Brain microvascular endothelial cell (primary cell): ENCODE measurements at regions not wholly inside any gene's neighbourhood (a gene's known extent, or its start where the extent isn't known, plus 50 kb on each side); places are given as distances from the start of the nearest gene placed in this dataset.

Source experiments
- DNase-seq: peaks from one replicate; pipeline ENCODE4 v3.0.0-alpha.2; 2020
- H3K27ac ChIP-seq: fragments of 250-450 bp; sonication (Bioruptor Pico); 2 replicates; pipeline ENCODE4 v1.5.1; 2020; ENCODE audit warnings: mild to moderate bottlenecking, moderate library complexity
- H3K27me3 ChIP-seq: fragments of 250-450 bp; sonication (Bioruptor Pico); replicated peaks from 2 replicates; pipeline ENCODE4 v1.5.1; 2020; ENCODE audit warnings: mild to moderate bottlenecking
- H3K36me3 ChIP-seq: fragments of 250-450 bp; sonication (Bioruptor Pico); replicated peaks from 2 replicates; pipeline ENCODE4 v1.5.1; 2020; ENCODE audit warnings: mild to moderate bottlenecking
- H3K4me3 ChIP-seq: 2 replicates; pipeline ENCODE4 v1.5.1; 2011; ENCODE audit warnings: low read depth, mild to moderate bottlenecking, control low read depth, low read length, moderate library complexity
- CTCF ChIP-seq: IDR thresholded peaks from 2 replicates; pipeline ENCODE4 v1.5.1; 2011; ENCODE audit warnings: low read depth, mild to moderate bottlenecking, moderate library complexity, low read length, control low read depth, inconsistent platforms; ENCODE audit errors: missing control alignments
- in situ Hi-C: cut with HindIII; loops from 2 replicates; pipeline ENCODE4 v1.10.0; 2017; ENCODE audit warnings: low sequenced_read_pairs, low pct_ligation_motif_present

GRCh38 chr2:155010925-155011324 lies 312.4 kb downstream of the KCNJ3 start:
- Histone ChIP-seq H3K27me3 (no peaks in the 10 kb centered on the region), H3K27ac (no peak overlapping the region), H3K4me3 (no peak overlapping the region), H3K36me3 (no peaks in the 10 kb centered on the region)
- TF ChIP-seq CTCF = no peak
- in situ Hi-C loops = no loop called here
- DNase-seq = no peak

- Histone ChIP-seq H3K36me3 (no peaks in the 10 kb centered on the region), H3K27ac (no peak overlapping the region), H3K4me3 (no peak overlapping the region), H3K27me3 (no peaks in the 10 kb centered on the region)
- DNase-seq = no peak
- no peak for TF ChIP-seq CTCF
- in situ Hi-C loops = no loop called here
Measured at GRCh38 chr2:154995361-154995760, 296.9 kb downstream of the KCNJ3 start.

GRCh38 chr2:154992826-154993225 lies 294.3 kb downstream of the KCNJ3 start:
- DNase-seq = no peak
- no peaks in the 10 kb centered on the region for H3K27me3 ChIP-seq
- in situ Hi-C loops = no loop called here
- no peaks in the 10 kb centered on the region for H3K36me3 ChIP-seq
- no peak overlapping the region for H3K27ac ChIP-seq
- no peak overlapping the region for H3K4me3 ChIP-seq
- TF ChIP-seq CTCF = no peak

GRCh38 chr2:154978710-154979109 lies 280.2 kb downstream of the KCNJ3 start:
- in situ Hi-C loops = no loop called here
- DNase-seq = no peak
- Histone ChIP-seq H3K4me3 (no peak overlapping the region), H3K27me3 (no peaks in the 10 kb centered on the region), H3K36me3 (no peaks in the 10 kb centered on the region), H3K27ac (no peak overlapping the region)
- TF ChIP-seq CTCF = no peak

- Histone ChIP-seq H3K27ac (no peak overlapping the region), H3K4me3 (no peak overlapping the region), H3K27me3 (no peaks in the 10 kb centered on the region), H3K36me3 (no peaks in the 10 kb centered on the region)
- DNase-seq = no peak
- no peak for TF ChIP-seq CTCF
- in situ Hi-C loops = no loop called here
Measured at GRCh38 chr2:154978244-154978643, 279.7 kb downstream of the KCNJ3 start.

GRCh38 chr2:154974041-154974440 lies 275.5 kb downstream of the KCNJ3 start:
- in situ Hi-C loops = no loop called here
- no peaks in the 10 kb centered on the region for H3K36me3 ChIP-seq
- TF ChIP-seq CTCF = no peak
- no peak for DNase-seq
- no peaks in the 10 kb centered on the region for H3K27me3 ChIP-seq
- H3K27ac ChIP-seq = no peak overlapping the region
- no peak overlapping the region for H3K4me3 ChIP-seq
